Stimulated activated CD4-positive, alpha-beta T cell treated with anti-CD3 and anti-CD28 coated beads, TNF-alpha, amount 100 ng/mL, for 24 hours (primary cell): ENCODE measurements at regions not wholly inside any gene's neighbourhood (a gene's known extent, or its start where the extent isn't known, plus 50 kb on each side); places are given as distances from the start of the nearest gene placed in this dataset.
"Not testable (repeated sequence)": the region's sequence is repeated elsewhere in the genome, so short reads cannot be mapped to it uniquely, and the experiment has no call there.

ENCODE experiments used
- DNase-seq, 3 experiments: peaks; one replicate each; pipeline ENCODE4 v3.0.0-alpha.2; 2020; ENCODE audit warnings: low read depth in 3 of 3

- no peak for DNase-seq
Measured at GRCh38 chr1:181257117-181257516, 168.6 kb downstream of the IER5 start.

- no peak for DNase-seq
Measured at GRCh38 chr1:181259026-181259745, 170.7 kb downstream of the IER5 start.

GRCh38 chr1:181260271-181260670, 171.8 kb downstream of the IER5 start:
- no peak for DNase-seq

GRCh38 chr1:181260994-181261393, 172.5 kb downstream of the IER5 start:
- no peak for DNase-seq

- no peak for DNase-seq
Measured at GRCh38 chr1:181262069-181262468, 173.6 kb downstream of the IER5 start.

- DNase-seq, result no peak
Measured at GRCh38 chr1:181263444-181263843, 174.9 kb downstream of the IER5 start.

- no peak for DNase-seq
Measured at GRCh38 chr1:181264821-181265220, 176.3 kb downstream of the IER5 start.

GRCh38 chr1:181284978-181285377, 196.5 kb downstream of the IER5 start:
- no peak for DNase-seq

- no peak for DNase-seq
Measured at GRCh38 chr1:181295217-181295616, 188.1 kb upstream of the CACNA1E start.

- DNase-seq, result no peak
Measured at GRCh38 chr1:181296180-181296579, 187.1 kb upstream of the CACNA1E start.

GRCh38 chr1:181308098-181308497, 175.2 kb upstream of the CACNA1E start:
- no peak for DNase-seq

- no peak for DNase-seq
Measured at GRCh38 chr1:181310560-181310959, 172.8 kb upstream of the CACNA1E start.

- no peak for DNase-seq
Measured at GRCh38 chr1:181312946-181313345, 170.4 kb upstream of the CACNA1E start.

GRCh38 chr1:181313466-181313865, 169.9 kb upstream of the CACNA1E start:
- no peak for DNase-seq

GRCh38 chr1:181314010-181314409, 169.3 kb upstream of the CACNA1E start:
- no peak for DNase-seq

GRCh38 chr1:181314959-181315358, 168.4 kb upstream of the CACNA1E start:
- no peak for DNase-seq

- no peak for DNase-seq
Measured at GRCh38 chr1:181317261-181317930, 165.9 kb upstream of the CACNA1E start.

- DNase-seq, result peak in 1 of 3 experiments; percentile 2
Measured at GRCh38 chr1:181318022-181318857, 165.1 kb upstream of the CACNA1E start.

GRCh38 chr1:181318858-181319235, 164.5 kb upstream of the CACNA1E start:
- peak in 2 of 3 experiments; percentile 2 to 22 for DNase-seq

GRCh38 chr1:181319907-181320306, 163.4 kb upstream of the CACNA1E start:
- no peak for DNase-seq

GRCh38 chr1:181324797-181325616, 158.3 kb upstream of the CACNA1E start:
- DNase-seq, result peak; percentile 28 to 43 (median 29)

GRCh38 chr1:181325765-181326164, 157.6 kb upstream of the CACNA1E start:
- DNase-seq, result not testable (repeated sequence)
